ENCODE measurements at regions not wholly inside any gene's neighbourhood (a gene's known extent, or its start where the extent isn't known, plus 50 kb on each side); places are given as distances from the start of the nearest gene placed in this dataset.
"Not testable (repeated sequence)": the region's sequence is repeated elsewhere in the genome, so short reads cannot be mapped to it uniquely, and the experiment has no call there.

DNA sequence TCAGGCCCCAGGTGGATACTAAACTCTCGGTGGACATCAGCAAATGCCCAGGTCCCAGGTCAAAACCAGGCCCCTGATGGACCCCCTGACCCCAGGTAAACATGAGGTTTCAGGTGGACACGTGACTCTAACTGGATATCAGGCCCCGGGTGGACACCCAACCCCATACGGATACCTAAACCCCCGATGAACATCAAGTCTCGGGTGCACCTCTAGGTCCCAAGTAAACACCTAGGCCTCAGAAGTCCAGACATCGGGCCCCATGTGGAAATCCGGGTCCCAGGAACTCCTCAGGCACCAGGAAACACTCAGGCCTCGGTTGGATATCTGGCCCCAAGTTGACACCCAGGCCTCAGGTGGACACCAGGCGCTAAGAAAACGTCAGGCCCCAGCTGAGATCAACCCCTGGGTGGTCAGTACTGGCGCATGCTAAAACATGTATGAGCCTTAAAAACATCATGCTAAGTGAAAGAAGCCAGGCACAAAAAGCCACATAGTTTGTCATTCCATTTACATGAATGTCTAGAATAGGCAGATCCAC is 54.4 kb upstream of the SEPTIN5 start:
- no peak overlapping the region for H3K27ac ChIP-seq (ENCODE audit: low read length)
- no peaks in the 10 kb centered on the region for H3K9me3 ChIP-seq (ENCODE audit: insufficient read depth, low read length, severe bottlenecking)
- TF ChIP-seq EZH2 (IDR thresholded peaks at IDR 0.05; ENCODE audit: borderline replicate concordance, low read depth, low read length, severe bottlenecking): no peak
- TF ChIP-seq, protein P1, sequence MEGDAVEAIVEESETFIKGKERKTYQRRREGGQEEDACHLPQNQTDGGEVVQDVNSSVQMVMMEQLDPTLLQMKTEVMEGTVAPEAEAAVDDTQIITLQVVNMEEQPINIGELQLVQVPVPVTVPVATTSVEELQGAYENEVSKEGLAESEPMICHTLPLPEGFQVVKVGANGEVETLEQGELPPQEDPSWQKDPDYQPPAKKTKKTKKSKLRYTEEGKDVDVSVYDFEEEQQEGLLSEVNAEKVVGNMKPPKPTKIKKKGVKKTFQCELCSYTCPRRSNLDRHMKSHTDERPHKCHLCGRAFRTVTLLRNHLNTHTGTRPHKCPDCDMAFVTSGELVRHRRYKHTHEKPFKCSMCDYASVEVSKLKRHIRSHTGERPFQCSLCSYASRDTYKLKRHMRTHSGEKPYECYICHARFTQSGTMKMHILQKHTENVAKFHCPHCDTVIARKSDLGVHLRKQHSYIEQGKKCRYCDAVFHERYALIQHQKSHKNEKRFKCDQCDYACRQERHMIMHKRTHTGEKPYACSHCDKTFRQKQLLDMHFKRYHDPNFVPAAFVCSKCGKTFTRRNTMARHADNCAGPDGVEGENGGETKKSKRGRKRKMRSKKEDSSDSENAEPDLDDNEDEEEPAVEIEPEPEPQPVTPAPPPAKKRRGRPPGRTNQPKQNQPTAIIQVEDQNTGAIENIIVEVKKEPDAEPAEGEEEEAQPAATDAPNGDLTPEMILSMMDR (IDR thresholded peaks at IDR 0.05; ENCODE audit: borderline replicate concordance, extremely low read depth, low read length, poor library complexity, severe bottlenecking): no peak
- no peak overlapping the region for H2AFZ ChIP-seq (ENCODE audit: low read depth, low read length)
- no peak overlapping the region for H3K9ac ChIP-seq (ENCODE audit: low read depth, low read length)
- no peak overlapping the region for H3K4me2 ChIP-seq (ENCODE audit: insufficient read depth, low read length)
- H3K36me3 ChIP-seq (ENCODE audit: insufficient read depth, low read length): no peaks in the 10 kb centered on the region
- ATAC-seq (ENCODE audit: insufficient read depth, low read depth) (no peak), DNase-seq (no peak)
- no peaks in the 10 kb centered on the region for H3K4me1 ChIP-seq (ENCODE audit: insufficient read depth, low read length)
- no peaks in the 10 kb centered on the region for H3K79me2 ChIP-seq (ENCODE audit: insufficient read depth, low read length)
- no peaks in the 10 kb centered on the region; the same call in none of the 2 replicates for H4K20me1 ChIP-seq (ENCODE audit: insufficient read depth, low read length)
- no peaks in the 10 kb centered on the region for H3K27me3 ChIP-seq (ENCODE audit: insufficient read depth, low read length, poor library complexity)
- no peak overlapping the region for H3K4me3 ChIP-seq (ENCODE audit: low read depth in 1 of 2, low read length in 2 of 2)

DNA sequence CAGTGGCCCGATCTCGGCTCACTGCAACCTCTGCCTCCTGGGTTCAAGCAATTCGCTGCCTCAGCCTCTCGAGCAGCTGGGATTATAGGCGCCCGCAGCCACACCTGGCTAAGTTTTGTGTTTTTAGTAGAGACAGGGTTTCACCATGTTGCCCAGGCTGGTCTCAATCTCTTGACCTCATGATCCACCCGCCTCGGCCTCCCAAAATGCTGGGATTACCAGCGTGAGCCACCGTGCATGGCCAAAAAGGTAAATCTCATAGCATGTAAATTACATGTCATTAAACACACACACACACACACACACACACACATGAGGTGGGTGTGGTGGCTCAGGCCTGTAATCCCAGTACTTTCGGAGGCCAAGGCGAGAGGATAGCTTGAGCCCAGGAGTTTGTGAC is 53.7 kb upstream of the SEPTIN5 start:
- not testable (repeated sequence) for H4K20me1 ChIP-seq (ENCODE audit: insufficient read depth, low read length); H3K36me3 ChIP-seq (ENCODE audit: insufficient read depth, low read length); H3K9ac ChIP-seq (ENCODE audit: low read depth, low read length); DNase-seq; H3K4me1 ChIP-seq (ENCODE audit: insufficient read depth, low read length); H3K79me2 ChIP-seq (ENCODE audit: insufficient read depth, low read length); H2AFZ ChIP-seq (ENCODE audit: low read depth, low read length); H3K4me3 ChIP-seq (ENCODE audit: low read depth in 1 of 2, low read length in 2 of 2); H3K4me2 ChIP-seq (ENCODE audit: insufficient read depth, low read length); H3K9me3 ChIP-seq (ENCODE audit: insufficient read depth, low read length, severe bottlenecking); H3K27me3 ChIP-seq (ENCODE audit: insufficient read depth, low read length, poor library complexity); ATAC-seq (ENCODE audit: insufficient read depth, low read depth); H3K27ac ChIP-seq (ENCODE audit: low read length)

DNA sequence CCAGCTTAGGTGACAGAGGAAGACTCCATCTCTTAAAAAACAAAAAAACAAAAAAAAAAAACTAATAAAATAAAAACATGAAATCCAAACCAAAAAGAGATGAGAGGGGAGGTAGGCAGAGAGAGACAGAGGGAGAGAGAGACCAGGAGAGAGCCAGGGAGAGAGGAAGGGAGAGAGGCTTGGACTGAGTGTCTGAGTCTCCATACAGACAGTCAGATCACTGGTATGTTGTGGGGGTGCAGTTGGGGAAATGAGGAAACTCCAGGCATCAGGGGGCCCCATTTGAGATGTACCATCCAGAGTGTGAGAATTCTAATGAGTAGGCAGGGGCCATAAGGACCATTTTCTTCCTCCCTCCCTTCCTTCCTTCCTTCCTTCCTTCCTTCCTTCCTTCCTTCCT is 53.1 kb upstream of the SEPTIN5 start:
- DNase-seq: no peak
- no peak overlapping the region for H3K27ac ChIP-seq (ENCODE audit: low read length)
- ATAC-seq (ENCODE audit: insufficient read depth, low read depth): no peak
- no peak overlapping the region for H3K9ac ChIP-seq (ENCODE audit: low read depth, low read length)
- no peaks in the 10 kb centered on the region for H3K79me2 ChIP-seq (ENCODE audit: insufficient read depth, low read length)
- H3K4me3 ChIP-seq (ENCODE audit: low read depth in 1 of 2, low read length in 2 of 2): no peak overlapping the region
- no peak for TF ChIP-seq EZH2 (IDR thresholded peaks at IDR 0.05; ENCODE audit: borderline replicate concordance, low read depth, low read length, severe bottlenecking)
- TF ChIP-seq, protein P1 (IDR thresholded peaks at IDR 0.05; ENCODE audit: borderline replicate concordance, extremely low read depth, low read length, poor library complexity, severe bottlenecking): no peak
- H3K36me3 ChIP-seq (ENCODE audit: insufficient read depth, low read length): no peaks in the 10 kb centered on the region
- H3K9me3 ChIP-seq (ENCODE audit: insufficient read depth, low read length, severe bottlenecking): no peaks in the 10 kb centered on the region
- H2AFZ ChIP-seq (ENCODE audit: low read depth, low read length): no peak overlapping the region
- H3K4me2 ChIP-seq (ENCODE audit: insufficient read depth, low read length): no peak overlapping the region
- no peaks in the 10 kb centered on the region for H3K4me1 ChIP-seq (ENCODE audit: insufficient read depth, low read length)
- no peaks in the 10 kb centered on the region for H3K27me3 ChIP-seq (ENCODE audit: insufficient read depth, low read length, poor library complexity)
- H4K20me1 ChIP-seq (ENCODE audit: insufficient read depth, low read length): no peaks in the 10 kb centered on the region; the same call in none of the 2 replicates

DNA sequence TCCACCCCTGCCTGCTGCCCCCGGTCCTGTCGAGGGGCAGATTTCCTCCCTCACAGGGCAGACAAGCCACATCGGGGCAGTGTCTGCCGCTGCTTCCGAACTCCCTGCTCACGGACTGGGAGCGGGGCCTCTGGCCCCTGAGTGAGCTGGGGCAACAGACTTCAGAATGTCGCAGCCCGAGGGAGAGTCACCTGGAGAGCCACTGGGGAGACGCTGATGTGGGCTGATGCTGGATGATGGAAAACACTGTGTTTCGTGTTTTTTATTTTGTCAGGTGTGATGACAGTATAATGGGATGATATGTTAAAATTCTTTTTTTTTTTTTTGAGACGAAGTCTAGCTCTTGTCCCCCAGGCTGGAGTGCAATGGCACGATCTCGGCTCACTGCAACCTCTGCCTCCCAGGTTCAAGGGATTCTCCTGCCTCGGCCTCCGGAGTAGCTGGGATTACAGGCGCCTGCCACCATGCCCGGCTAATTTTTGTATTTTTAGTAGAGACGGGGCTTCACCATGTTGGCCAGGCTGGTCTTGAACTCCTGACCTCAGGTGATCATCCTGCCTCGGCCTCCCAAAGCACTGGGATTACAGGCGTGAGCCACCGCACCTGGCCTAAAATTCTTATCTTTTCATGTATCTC is 52.1 kb upstream of the SEPTIN5 start:
- H3K9ac ChIP-seq (ENCODE audit: low read depth, low read length); H3K36me3 ChIP-seq (ENCODE audit: insufficient read depth, low read length); H3K27me3 ChIP-seq (ENCODE audit: insufficient read depth, low read length, poor library complexity); ATAC-seq (ENCODE audit: insufficient read depth, low read depth); H3K4me1 ChIP-seq (ENCODE audit: insufficient read depth, low read length); H3K9me3 ChIP-seq (ENCODE audit: insufficient read depth, low read length, severe bottlenecking); H3K4me3 ChIP-seq (ENCODE audit: low read depth in 1 of 2, low read length in 2 of 2); DNase-seq; H3K27ac ChIP-seq (ENCODE audit: low read length); H2AFZ ChIP-seq (ENCODE audit: low read depth, low read length); H3K79me2 ChIP-seq (ENCODE audit: insufficient read depth, low read length); H4K20me1 ChIP-seq (ENCODE audit: insufficient read depth, low read length); H3K4me2 ChIP-seq (ENCODE audit: insufficient read depth, low read length): not testable (repeated sequence)
